ENCODE measurements at regions not wholly inside any gene's neighbourhood (a gene's known extent, or its start where the extent isn't known, plus 50 kb on each side); places are given as distances from the start of the nearest gene placed in this dataset.

GRCh38 chr11:70717936-70718595 lies 319.7 kb downstream of the CTTN start:
- H3K9me3 Mint-ChIP-seq = no peaks in the 10 kb centered on the region
- H3K36me3 Mint-ChIP-seq (ENCODE audit: low read depth) = no peaks in the 10 kb centered on the region
- TF ChIP-seq CTCF (IDR thresholded peaks at IDR 0.05; ENCODE audit: unreplicated experiment in 3 of 3) = no peak
- peaks cover 26% of the 10 kb centered on the region for H3K4me1 Mint-ChIP-seq
- H3K27ac Mint-ChIP-seq = no peak overlapping the region
- peaks cover 52% of the 10 kb centered on the region for H3K27me3 Mint-ChIP-seq (ENCODE audit: low read depth)
- H3K4me3 Mint-ChIP-seq = no peak overlapping the region

GRCh38 chr11:70719516-70719915 lies 321.2 kb downstream of the CTTN start:
- peaks cover 18% of the 10 kb centered on the region for H3K4me1 Mint-ChIP-seq
- H3K27me3 Mint-ChIP-seq (ENCODE audit: low read depth) = peaks cover 50% of the 10 kb centered on the region
- TF ChIP-seq CTCF (IDR thresholded peaks at IDR 0.05; ENCODE audit: unreplicated experiment in 3 of 3) = no peak
- no peak overlapping the region for H3K27ac Mint-ChIP-seq
- H3K9me3 Mint-ChIP-seq = no peaks in the 10 kb centered on the region
- H3K36me3 Mint-ChIP-seq (ENCODE audit: low read depth) = no peaks in the 10 kb centered on the region
- H3K4me3 Mint-ChIP-seq = no peak overlapping the region

- TF ChIP-seq CTCF (IDR thresholded peaks at IDR 0.05; ENCODE audit: unreplicated experiment in 3 of 3) = no peak
- no peaks in the 10 kb centered on the region for H3K9me3 Mint-ChIP-seq
- peaks cover 18% of the 10 kb centered on the region for H3K4me1 Mint-ChIP-seq
- peaks cover 56% of the 10 kb centered on the region for H3K27me3 Mint-ChIP-seq (ENCODE audit: low read depth)
- no peak overlapping the region for H3K27ac Mint-ChIP-seq
- no peaks in the 10 kb centered on the region for H3K36me3 Mint-ChIP-seq (ENCODE audit: low read depth)
- no peak overlapping the region for H3K4me3 Mint-ChIP-seq
These were observed 322.0 kb downstream of the CTTN start for GRCh38 chr11:70720281-70720680.

- peaks cover 60% of the 10 kb centered on the region for H3K27me3 Mint-ChIP-seq (ENCODE audit: low read depth)
These were observed 322.7 kb downstream of the CTTN start for GRCh38 chr11:70721006-70721405.

GRCh38 chr11:70725278-70725677 lies 326.9 kb downstream of the CTTN start:
- TF ChIP-seq CTCF (IDR thresholded peaks at IDR 0.05; ENCODE audit: unreplicated experiment in 3 of 3) = no peak
- peaks cover 7% of the 10 kb centered on the region for H3K4me1 Mint-ChIP-seq
- no peak overlapping the region for H3K4me3 Mint-ChIP-seq
- H3K9me3 Mint-ChIP-seq = no peaks in the 10 kb centered on the region
- no peak overlapping the region for H3K27ac Mint-ChIP-seq
- no peaks in the 10 kb centered on the region for H3K36me3 Mint-ChIP-seq (ENCODE audit: low read depth)
- peaks cover 58% of the 10 kb centered on the region for H3K27me3 Mint-ChIP-seq (ENCODE audit: low read depth)

More at GRCh38 chr11:70721006-70721405, 322.7 kb downstream of the CTTN start:
- Mint-ChIP-seq H3K4me1 (peaks cover 21% of the 10 kb centered on the region), H3K36me3 (ENCODE audit: low read depth) (no peaks in the 10 kb centered on the region), H3K9me3 (no peaks in the 10 kb centered on the region), H3K4me3 (no peak overlapping the region), H3K27ac (no peak overlapping the region)
- TF ChIP-seq CTCF (IDR thresholded peaks at IDR 0.05; ENCODE audit: unreplicated experiment in 3 of 3) = no peak

- TF ChIP-seq CTCF (IDR thresholded peaks at IDR 0.05; ENCODE audit: unreplicated experiment in 3 of 3) = no peak
- Mint-ChIP-seq H3K4me1 (peaks cover 7% of the 10 kb centered on the region), H3K9me3 (no peaks in the 10 kb centered on the region), H3K27me3 (ENCODE audit: low read depth) (peaks cover 58% of the 10 kb centered on the region), H3K4me3 (no peak overlapping the region), H3K27ac (no peak overlapping the region), H3K36me3 (ENCODE audit: low read depth) (no peaks in the 10 kb centered on the region)
These were observed 327.4 kb downstream of the CTTN start for GRCh38 chr11:70725739-70726138.

All from nephron (organoid).